NCI-H82 (cell line): ENCODE measurements at regions not wholly inside any gene's neighbourhood (a gene's known extent, or its start where the extent isn't known, plus 50 kb on each side); places are given as distances from the start of the nearest gene placed in this dataset.

Source experiments
- DNase-seq: peaks from one replicate; lab custom pipeline; 2025; lab: John Stamatoyannopoulos, UW

- no peak for DNase-seq
Observed at GRCh38 chr18:77448046-77448445, 198.4 kb downstream of the GALR1 start.

GRCh38 chr18:77455004-77455403 is 205.4 kb downstream of the GALR1 start:
- no peak for DNase-seq

- DNase-seq: no peak
Observed at GRCh38 chr18:77457681-77458080, 208.0 kb downstream of the GALR1 start.

- DNase-seq: no peak
Observed at GRCh38 chr18:77461062-77461688, 211.5 kb downstream of the GALR1 start.

GRCh38 chr18:77464917-77465316 is 215.3 kb downstream of the GALR1 start:
- no peak for DNase-seq

GRCh38 chr18:77466890-77467289 is 217.2 kb downstream of the GALR1 start:
- DNase-seq: no peak

- no peak for DNase-seq
Observed at GRCh38 chr18:77469131-77469530, 219.5 kb downstream of the GALR1 start.

- DNase-seq: no peak
Observed at GRCh38 chr18:77470569-77471413, 221.1 kb downstream of the GALR1 start.

GRCh38 chr18:77472509-77472908 is 222.9 kb downstream of the GALR1 start:
- no peak for DNase-seq

GRCh38 chr18:77478646-77479442 is 229.2 kb downstream of the GALR1 start:
- no peak for DNase-seq

GRCh38 chr18:77481541-77481940 is 231.9 kb downstream of the GALR1 start:
- DNase-seq: no peak

- no peak for DNase-seq
Observed at GRCh38 chr18:77482190-77483085, 232.8 kb downstream of the GALR1 start.

GRCh38 chr18:77486985-77487384 is 237.3 kb downstream of the GALR1 start:
- no peak for DNase-seq

GRCh38 chr18:77487951-77488740 is 238.5 kb downstream of the GALR1 start:
- DNase-seq: no peak

- no peak for DNase-seq
Observed at GRCh38 chr18:77495079-77495478, 245.4 kb downstream of the GALR1 start.

- no peak for DNase-seq
Observed at GRCh38 chr18:77495982-77496690, 246.5 kb downstream of the GALR1 start.

- DNase-seq: no peak
Observed at GRCh38 chr18:77501266-77501665, 251.6 kb downstream of the GALR1 start.

GRCh38 chr18:77505499-77505898 is 255.9 kb downstream of the GALR1 start:
- DNase-seq: no peak

- no peak for DNase-seq
Observed at GRCh38 chr18:77512152-77512551, 262.5 kb downstream of the GALR1 start.

- no peak for DNase-seq
Observed at GRCh38 chr18:77517901-77518300, 268.3 kb downstream of the GALR1 start.
